GM23338 (cell line): ENCODE measurements at regions not wholly inside any gene's neighbourhood (a gene's known extent, or its start where the extent isn't known, plus 50 kb on each side); places are given as distances from the start of the nearest gene placed in this dataset.

Experiments
- ATAC-seq: fragments of 200-7000 bp; cut with Tn5 transposase; 3 replicates; pipeline ENCODE4 v1.9.1; 2020
- DNase-seq: peaks from one replicate; pipeline ENCODE4 v3.0.0-alpha.2; 2015; ENCODE audit warnings: low spot score
- H2AFZ ChIP-seq: fragments of 200-600 bp; sonication (generic); 2 replicates; pipeline ENCODE4 v1.8.0; 2016; ENCODE audit warnings: antibody characterized with exemption, mild to moderate bottlenecking, moderate library complexity
- H3F3A ChIP-seq: fragments of 200-600 bp; sonication (generic); replicated peaks from 2 replicates; pipeline ENCODE4 v1.8.0; 2017; ENCODE audit warnings: antibody characterized with exemption, mixed run types, low read depth
- H3K27ac ChIP-seq: fragments of 200-600 bp; sonication (generic); 2 replicates; pipeline ENCODE4 v1.6.1; 2016; ENCODE audit warnings: low read depth
- H3K27me3 ChIP-seq: fragments of 200-600 bp; sonication (generic); 2 replicates; pipeline ENCODE4 v1.8.0; 2016; ENCODE audit warnings: mild to moderate bottlenecking, mixed run types, moderate library complexity; ENCODE audit not compliant: insufficient read depth
- H3K36me3 ChIP-seq: fragments of 200-600 bp; sonication (generic); 2 replicates; pipeline ENCODE4 v1.8.0; 2016; ENCODE audit warnings: mild to moderate bottlenecking; ENCODE audit not compliant: insufficient read depth
- H3K4me1 ChIP-seq: fragments of 200-600 bp; sonication (generic); 2 replicates; pipeline ENCODE4 v1.8.0; 2016; ENCODE audit warnings: mild to moderate bottlenecking, moderate library complexity; ENCODE audit not compliant: insufficient read depth
- H3K4me2 ChIP-seq: fragments of 200-600 bp; sonication (generic); 2 replicates; pipeline ENCODE4 v1.7.1; 2017; ENCODE audit warnings: mixed run types
- H3K4me3 ChIP-seq: fragments of 200-600 bp; sonication (generic); 2 replicates; pipeline ENCODE4 v1.6.1; 2016; ENCODE audit warnings: mixed run types
- H3K79me2 ChIP-seq: fragments of 200-600 bp; sonication (generic); replicated peaks from 2 replicates; pipeline ENCODE4 v1.8.0; 2017; ENCODE audit warnings: mild to moderate bottlenecking; ENCODE audit not compliant: insufficient read depth
- H3K9me2 ChIP-seq: fragments of 200-600 bp; sonication (generic); 2 replicates; pipeline ENCODE4 v1.8.0; 2017; ENCODE audit not compliant: insufficient read depth
- H4K20me1 ChIP-seq: fragments of 200-600 bp; sonication (generic); replicated peaks from 2 replicates; pipeline ENCODE4 v1.8.0; 2017; ENCODE audit warnings: mild to moderate bottlenecking; ENCODE audit not compliant: insufficient read depth
- H3K27ac Mint-ChIP-seq: 2 replicates; pipeline ENCODE4 v1.8.0; 2020; ENCODE audit warnings: inconsistent platforms, mild to moderate bottlenecking, moderate library complexity, mixed read lengths
- H3K27me3 Mint-ChIP-seq: 3 replicates; pipeline ENCODE4 v1.8.0; 2022; ENCODE audit warnings: low read depth, mild to moderate bottlenecking, moderate library complexity, mixed read lengths, inconsistent platforms; ENCODE audit not compliant: insufficient read depth, poor library complexity
- H3K36me3 Mint-ChIP-seq: 3 replicates; pipeline ENCODE4 v1.8.0; 2021; ENCODE audit warnings: low read depth, mild to moderate bottlenecking, inconsistent platforms, moderate library complexity, mixed read lengths
- H3K4me1 Mint-ChIP-seq: 3 replicates; pipeline ENCODE4 v1.8.0; 2020; ENCODE audit warnings: mild to moderate bottlenecking, inconsistent platforms, mixed read lengths
- H3K4me3 Mint-ChIP-seq: 3 replicates; pipeline ENCODE4 v1.8.0; 2021; ENCODE audit warnings: moderate library complexity, mild to moderate bottlenecking, inconsistent platforms, mixed read lengths
- H3K9me3 Mint-ChIP-seq: 3 replicates; pipeline ENCODE4 v1.8.0; 2020; ENCODE audit warnings: moderate library complexity, mild to moderate bottlenecking, inconsistent platforms, mixed read lengths
- CREB1 ChIP-seq: fragments of 250-450 bp; sonication (Bioruptor Pico); IDR thresholded peaks from 2 replicates; pipeline ENCODE4 v1.5.0; 2020; ENCODE audit warnings: low read depth, mild to moderate bottlenecking, moderate library complexity
- CTCF ChIP-seq, 2 experiments: fragments of 200-600 bp in 1 of 2; sonication (generic) in 1 of 2; conservative IDR thresholded peaks; 2 replicates each; pipeline versions ENCODE4 v1.5.1 to v1.6.1; 2016 to 2017; ENCODE audit warnings: antibody characterized with exemption in 2 of 2, low read depth in 2 of 2, mild to moderate bottlenecking in 2 of 2, moderate library complexity in 1 of 2
- ETS1 ChIP-seq: IDR thresholded peaks from 2 replicates; pipeline ENCODE4 v1.6.1; 2016; ENCODE audit warnings: antibody characterized with exemption
- EZH2 ChIP-seq: fragments of 200-600 bp; sonication (generic); IDR thresholded peaks from one replicate; pipeline ENCODE4 v1.8.0; 2017; ENCODE audit warnings: antibody characterized with exemption, mild to moderate bottlenecking, low read depth; ENCODE audit not compliant: unreplicated experiment
- EZH2phosphoT487 ChIP-seq: fragments of 200-600 bp; sonication (generic); IDR thresholded peaks from one replicate; pipeline ENCODE4 v1.8.1; 2018; ENCODE audit warnings: antibody characterized with exemption; ENCODE audit not compliant: unreplicated experiment
- JUNB ChIP-seq: IDR thresholded peaks from one replicate; pipeline ENCODE4 v1.6.1; 2016; ENCODE audit warnings: antibody characterized with exemption; ENCODE audit not compliant: unreplicated experiment
- NANOG ChIP-seq: IDR thresholded peaks from 2 replicates; pipeline ENCODE4 v1.6.1; 2016; ENCODE audit warnings: antibody characterized with exemption, borderline replicate concordance
- POLR2AphosphoS5 ChIP-seq: IDR thresholded peaks from 2 replicates; pipeline ENCODE4 v1.6.1; 2016; ENCODE audit warnings: antibody characterized with exemption, low read depth
- REST ChIP-seq: IDR thresholded peaks from one replicate; pipeline ENCODE4 v1.6.1; 2018; ENCODE audit warnings: antibody characterized with exemption; ENCODE audit not compliant: unreplicated experiment
- STAT1 ChIP-seq: IDR thresholded peaks from one replicate; pipeline ENCODE4 v1.6.1; 2016; ENCODE audit warnings: antibody characterized with exemption; ENCODE audit not compliant: unreplicated experiment
- ZNF114 ChIP-seq: fragments of 250-450 bp; sonication (Bioruptor Pico); IDR thresholded peaks from 2 replicates; pipeline ENCODE4 v1.5.0; 2020; ENCODE audit warnings: mild to moderate bottlenecking, moderate library complexity
- ZNF331 ChIP-seq: fragments of 250-450 bp; sonication (Bioruptor Pico); IDR thresholded peaks from 2 replicates; pipeline ENCODE4 v1.5.0; 2020; ENCODE audit warnings: low read depth, mild to moderate bottlenecking, moderate library complexity
- ZNF462 ChIP-seq: fragments of 250-450 bp; sonication (Bioruptor Pico); IDR thresholded peaks from 2 replicates; pipeline ENCODE4 v1.5.0; 2020; ENCODE audit warnings: mild to moderate bottlenecking, moderate library complexity

- Mint-ChIP-seq H3K4me3 (no peak overlapping the region), H3K4me1 (peaks cover 10% of the 10 kb centered on the region), H3K27me3 (no peaks in the 10 kb centered on the region), H3K36me3 (no peaks in the 10 kb centered on the region), H3K27ac (no peak overlapping the region), H3K9me3 (no peaks in the 10 kb centered on the region)
- DNase-seq, result no peak
- H3K4me1 ChIP-seq, result no peaks in the 10 kb centered on the region
- H2AFZ ChIP-seq, result no peak overlapping the region
- H3K27me3 ChIP-seq, result no peaks in the 10 kb centered on the region
- no peak overlapping the region for H3K27ac ChIP-seq
- no peak overlapping the region for H3K4me2 ChIP-seq
- H3K4me3 ChIP-seq, result no peak overlapping the region
- H3F3A ChIP-seq, result no peaks in the 10 kb centered on the region
- no peak for ATAC-seq
- no peaks in the 10 kb centered on the region for H3K36me3 ChIP-seq
- H4K20me1 ChIP-seq, result no peaks in the 10 kb centered on the region
- H3K9me2 ChIP-seq, result no peaks in the 10 kb centered on the region
- TF ChIP-seq STAT1, result no peak
- TF ChIP-seq ZNF114 (CRISPR knock-in tag), result no peak
- TF ChIP-seq ETS1, result no peak
- no peak for TF ChIP-seq REST
- no peak for TF ChIP-seq NANOG
- TF ChIP-seq ZNF331 (CRISPR knock-in tag), result no peak
- no peak for TF ChIP-seq EZH2phosphoT487
- TF ChIP-seq CTCF (conservative IDR thresholded peaks at IDR 0.05; ENCODE audit: low read depth in 2 of 2), result no peak
- TF ChIP-seq CREB1 (CRISPR knock-in tag), result no peak
- TF ChIP-seq ZNF462, result no peak
- no peak for TF ChIP-seq POLR2AphosphoS5
- TF ChIP-seq JUNB, result no peak
- no peak for TF ChIP-seq EZH2
- 0 out of 2 replicates have a peak, but pooled peaks cover 2% of the 10 kb centered on the region for H3K79me2 ChIP-seq
These were observed 200.1 kb upstream of the GAP43 start for GRCh38 chr3:115423170-115423569.
